Thoracic aorta (tissue), 2 donors: ENCODE measurements at regions not wholly inside any gene's neighbourhood (a gene's known extent, or its start where the extent isn't known, plus 50 kb on each side); places are given as distances from the start of the nearest gene placed in this dataset.

Experiments
- ATAC-seq: fragments of 150-250 bp; one replicate; pipeline ENCODE4 v1.8.0; 2017; ENCODE audit warnings: low read depth; ENCODE audit not compliant: insufficient number of reproducible peaks, low FRiP score
- DNase-seq: peaks from one replicate; pipeline ENCODE4 v3.0.0-alpha.2; 2020; ENCODE audit warnings: low spot score
- H3K27ac ChIP-seq, 2 donors: fragments of 200-600 bp; sonication (generic); 1 replicate in 1 of 2; 2 replicates in 1 of 2; pipeline ENCODE4 v1.5.1; 2016; ENCODE audit warnings: mild to moderate bottlenecking in 2 of 2, moderate library complexity in 2 of 2
- H3K27me3 ChIP-seq: fragments of 200-600 bp; sonication (generic); replicated peaks from 2 replicates; pipeline ENCODE4 v1.6.0; 2016; ENCODE audit warnings: mild to moderate bottlenecking; ENCODE audit not compliant: insufficient read depth
- H3K36me3 ChIP-seq: fragments of 200-600 bp; sonication (generic); one replicate; pipeline ENCODE4 v1.5.1; 2016
- H3K4me1 ChIP-seq, 2 donors: fragments of 200-600 bp; sonication (generic); 1 replicate in 1 of 2; 2 replicates in 1 of 2; pipeline versions ENCODE4 v1.5.1 to v1.6.0; 2016; ENCODE audit warnings: low read depth in 2 of 2, mild to moderate bottlenecking in 1 of 2; ENCODE audit not compliant: control insufficient read depth in 1 of 2
- H3K4me3 ChIP-seq: fragments of 200-600 bp; sonication (generic); 2 replicates; pipeline ENCODE4 v1.5.1; 2016; ENCODE audit warnings: mild to moderate bottlenecking
- H3K9me3 ChIP-seq: fragments of 200-600 bp; sonication (generic); 2 replicates; pipeline ENCODE4 v1.5.1; 2016
- TF ChIP-seq, protein P1 (sequence below): fragments of 200-600 bp; sonication (generic); IDR thresholded peaks from one replicate; pipeline ENCODE4 v1.5.1; 2019; ENCODE audit warnings: antibody characterized with exemption

DNA sequence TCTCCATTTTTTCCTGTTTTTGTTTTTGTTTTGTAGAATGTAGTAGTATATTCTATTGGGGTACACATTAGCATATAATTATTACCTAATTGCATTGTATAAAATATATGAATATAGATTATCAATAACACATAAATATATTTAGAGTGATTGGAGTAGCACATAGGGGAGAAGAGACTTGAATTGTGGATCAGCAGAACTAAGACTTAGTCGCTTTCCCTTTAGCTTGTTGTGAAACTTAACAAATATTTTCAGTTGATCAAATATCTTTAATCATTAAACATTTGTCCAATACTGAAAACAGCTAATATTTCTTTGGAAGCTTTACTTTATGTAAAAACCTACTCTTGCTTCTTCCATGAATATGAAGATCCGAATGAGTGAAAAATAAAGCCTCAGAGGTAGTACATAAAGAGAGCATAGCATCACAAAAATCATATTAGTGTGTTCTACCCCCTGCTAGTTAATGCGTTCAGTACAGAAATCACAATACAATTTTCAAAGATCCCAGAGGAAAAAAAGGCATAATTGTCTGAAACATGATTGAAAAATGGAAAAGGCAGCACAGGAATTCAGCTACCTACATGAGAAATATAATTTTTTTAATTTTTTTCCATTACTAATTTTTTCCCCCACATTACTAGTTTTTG is 1348.0 kb upstream of the PRR20A start:
- Histone ChIP-seq H3K27ac (no peak overlapping the region), H3K36me3 (no peaks in the 10 kb centered on the region), H3K4me3 (no peak overlapping the region), H3K4me1 (no peaks in the 10 kb centered on the region), H3K27me3 (no peaks in the 10 kb centered on the region), H3K9me3 (no peaks in the 10 kb centered on the region)
- TF ChIP-seq, protein P1, sequence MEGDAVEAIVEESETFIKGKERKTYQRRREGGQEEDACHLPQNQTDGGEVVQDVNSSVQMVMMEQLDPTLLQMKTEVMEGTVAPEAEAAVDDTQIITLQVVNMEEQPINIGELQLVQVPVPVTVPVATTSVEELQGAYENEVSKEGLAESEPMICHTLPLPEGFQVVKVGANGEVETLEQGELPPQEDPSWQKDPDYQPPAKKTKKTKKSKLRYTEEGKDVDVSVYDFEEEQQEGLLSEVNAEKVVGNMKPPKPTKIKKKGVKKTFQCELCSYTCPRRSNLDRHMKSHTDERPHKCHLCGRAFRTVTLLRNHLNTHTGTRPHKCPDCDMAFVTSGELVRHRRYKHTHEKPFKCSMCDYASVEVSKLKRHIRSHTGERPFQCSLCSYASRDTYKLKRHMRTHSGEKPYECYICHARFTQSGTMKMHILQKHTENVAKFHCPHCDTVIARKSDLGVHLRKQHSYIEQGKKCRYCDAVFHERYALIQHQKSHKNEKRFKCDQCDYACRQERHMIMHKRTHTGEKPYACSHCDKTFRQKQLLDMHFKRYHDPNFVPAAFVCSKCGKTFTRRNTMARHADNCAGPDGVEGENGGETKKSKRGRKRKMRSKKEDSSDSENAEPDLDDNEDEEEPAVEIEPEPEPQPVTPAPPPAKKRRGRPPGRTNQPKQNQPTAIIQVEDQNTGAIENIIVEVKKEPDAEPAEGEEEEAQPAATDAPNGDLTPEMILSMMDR, result no peak
- ATAC-seq (no peak), DNase-seq (no peak)

DNA sequence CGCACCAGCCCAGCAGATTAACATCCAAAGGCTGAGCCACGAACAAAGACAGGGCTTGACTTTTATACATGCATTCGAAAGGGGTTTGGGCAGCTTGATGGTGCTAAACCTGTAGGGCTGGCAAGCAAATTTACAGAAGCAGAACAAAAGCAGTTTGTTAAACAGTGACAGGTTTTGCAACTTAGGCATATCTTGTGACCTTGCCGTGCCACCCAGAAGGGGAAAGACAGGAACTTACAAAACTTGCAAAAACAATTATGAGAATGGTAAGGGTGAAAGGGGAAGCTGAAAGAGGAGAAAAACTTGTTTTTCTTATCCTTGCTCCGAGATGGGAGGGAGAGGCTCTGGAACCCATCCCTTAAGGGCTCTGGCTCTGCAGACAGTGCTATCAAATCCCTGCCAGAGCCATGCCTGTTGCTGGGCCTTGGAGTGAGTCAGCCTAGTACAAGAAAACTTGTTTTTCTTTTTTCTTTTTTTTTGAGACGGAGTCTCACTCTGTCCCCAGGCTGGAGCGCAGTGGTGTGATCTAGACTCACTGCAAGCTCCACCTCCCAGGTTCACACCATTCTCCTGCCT is 1325.2 kb upstream of the PRR20A start:
- Histone ChIP-seq H3K27me3 (no peaks in the 10 kb centered on the region), H3K4me3 (no peak overlapping the region), H3K4me1 (no peaks in the 10 kb centered on the region), H3K36me3 (no peaks in the 10 kb centered on the region), H3K27ac (no peak overlapping the region), H3K9me3 (no peaks in the 10 kb centered on the region)
- DNase-seq, result no peak
- TF ChIP-seq, protein P1, result no peak
- no peak for ATAC-seq

DNA sequence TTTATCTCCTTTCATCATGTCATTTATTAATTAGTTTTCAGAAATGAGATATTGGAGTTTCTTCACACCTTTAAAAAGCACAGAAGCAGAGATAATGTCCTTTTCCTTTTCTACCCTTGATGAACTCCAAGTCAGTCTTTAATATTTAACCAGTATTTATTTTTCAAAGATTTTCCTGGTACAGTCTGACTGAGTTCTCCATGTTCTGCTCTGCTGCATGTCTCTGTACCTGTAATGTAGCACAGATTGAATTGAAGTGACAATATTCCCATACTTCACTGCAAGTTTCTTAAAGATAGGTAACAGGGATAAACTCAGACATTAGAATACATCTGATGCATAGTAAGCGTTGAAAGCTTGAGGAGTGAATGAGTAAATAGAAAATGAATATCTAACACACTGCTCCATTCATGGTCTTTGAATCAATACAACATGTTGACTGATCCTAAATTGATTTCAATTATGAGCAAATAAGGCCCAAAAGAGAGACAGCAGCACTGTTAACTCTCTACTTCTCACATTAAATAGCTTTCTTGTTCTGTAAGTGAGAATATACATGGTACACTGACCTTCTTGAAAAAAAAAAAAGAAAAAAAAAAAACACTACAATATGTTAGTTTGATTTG is 1323.6 kb upstream of the PRR20A start:
- H3K9me3 ChIP-seq, result no peaks in the 10 kb centered on the region
- H3K4me3 ChIP-seq, result no peak overlapping the region
- DNase-seq, result no peak
- no peak overlapping the region for H3K27ac ChIP-seq
- TF ChIP-seq, protein P1, result no peak
- no peaks in the 10 kb centered on the region for H3K4me1 ChIP-seq
- H3K36me3 ChIP-seq, result no peaks in the 10 kb centered on the region
- ATAC-seq, result no peak
- no peaks in the 10 kb centered on the region for H3K27me3 ChIP-seq

DNA sequence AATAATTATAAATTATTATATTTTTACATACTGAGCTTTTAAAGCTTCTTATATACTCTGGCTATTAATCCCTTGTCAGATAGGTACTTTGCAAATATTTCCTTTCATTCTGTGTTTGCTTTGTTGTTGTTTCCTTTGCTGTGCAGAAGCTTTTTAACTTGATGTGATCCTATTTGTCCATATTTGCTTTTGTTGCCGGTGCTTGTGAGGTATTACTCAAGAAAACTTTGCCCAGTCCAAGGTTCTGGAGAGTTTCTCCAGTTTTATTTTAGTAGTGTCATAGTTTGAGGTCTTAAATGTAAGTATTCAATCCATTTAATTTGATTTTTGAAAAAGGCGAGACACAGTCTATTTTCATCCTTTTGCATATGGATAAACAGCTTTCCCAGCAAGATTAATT is 1319.9 kb upstream of the PRR20A start:
- no peak overlapping the region for H3K27ac ChIP-seq
- H3K27me3 ChIP-seq, result no peaks in the 10 kb centered on the region
- TF ChIP-seq, protein P1, result no peak
- H3K4me3 ChIP-seq, result no peak overlapping the region
- no peaks in the 10 kb centered on the region for H3K9me3 ChIP-seq
- DNase-seq (no peak), ATAC-seq (no peak)
- H3K36me3 ChIP-seq, result no peaks in the 10 kb centered on the region
- no peaks in the 10 kb centered on the region for H3K4me1 ChIP-seq

DNA sequence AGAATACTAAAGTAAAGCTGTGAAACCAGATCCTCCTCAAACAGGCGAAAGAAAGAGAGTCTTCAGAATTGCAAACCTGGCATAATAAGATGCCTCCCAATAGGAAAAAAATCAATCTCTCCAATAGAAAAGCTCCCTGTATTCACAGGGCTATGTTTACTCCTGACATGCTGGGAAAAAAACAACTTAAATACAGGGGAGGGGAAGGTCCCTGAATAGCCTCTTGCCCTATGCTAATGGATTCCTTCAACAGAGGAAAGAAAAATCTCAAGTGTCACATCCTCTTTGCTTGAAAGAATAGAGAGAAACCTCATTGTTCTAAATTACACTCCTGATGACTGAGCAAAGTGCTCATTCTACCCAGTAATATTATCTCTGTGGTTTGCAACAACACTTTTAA is 1271.1 kb upstream of the PRR20A start:
- DNase-seq (no peak), ATAC-seq (no peak)
- Histone ChIP-seq H3K27ac (no peak overlapping the region), H3K4me3 (no peak overlapping the region), H3K4me1 (no peaks in the 10 kb centered on the region), H3K27me3 (no peaks in the 10 kb centered on the region), H3K36me3 (no peaks in the 10 kb centered on the region), H3K9me3 (no peaks in the 10 kb centered on the region)
- TF ChIP-seq, protein P1, result no peak
